Transverse colon (tissue), 3 donors: ENCODE measurements at regions not wholly inside any gene's neighbourhood (a gene's known extent, or its start where the extent isn't known, plus 50 kb on each side); places are given as distances from the start of the nearest gene placed in this dataset.

Experiments used
- POLR2A ChIP-seq: fragments of 450-650 bp; IDR thresholded peaks from one replicate; pipeline ENCODE4 v1.6.1; 2016; ENCODE audit warnings: antibody characterized with exemption, mild to moderate bottlenecking, moderate library complexity
- TF ChIP-seq, protein P1 (sequence below), 5 experiments: fragments of 200-600 bp in 3 of 5; fragments of 450-650 bp in 2 of 5; sonication (generic) in 3 of 5; IDR thresholded peaks; 1 replicate in 2 of 5; 2 replicates in 3 of 5; pipeline ENCODE4 v1.5.1; 2016 to 2017; ENCODE audit warnings: antibody characterized with exemption in 5 of 5, inconsistent platforms in 3 of 5, mild to moderate bottlenecking in 2 of 5, moderate library complexity in 1 of 5

DNA sequence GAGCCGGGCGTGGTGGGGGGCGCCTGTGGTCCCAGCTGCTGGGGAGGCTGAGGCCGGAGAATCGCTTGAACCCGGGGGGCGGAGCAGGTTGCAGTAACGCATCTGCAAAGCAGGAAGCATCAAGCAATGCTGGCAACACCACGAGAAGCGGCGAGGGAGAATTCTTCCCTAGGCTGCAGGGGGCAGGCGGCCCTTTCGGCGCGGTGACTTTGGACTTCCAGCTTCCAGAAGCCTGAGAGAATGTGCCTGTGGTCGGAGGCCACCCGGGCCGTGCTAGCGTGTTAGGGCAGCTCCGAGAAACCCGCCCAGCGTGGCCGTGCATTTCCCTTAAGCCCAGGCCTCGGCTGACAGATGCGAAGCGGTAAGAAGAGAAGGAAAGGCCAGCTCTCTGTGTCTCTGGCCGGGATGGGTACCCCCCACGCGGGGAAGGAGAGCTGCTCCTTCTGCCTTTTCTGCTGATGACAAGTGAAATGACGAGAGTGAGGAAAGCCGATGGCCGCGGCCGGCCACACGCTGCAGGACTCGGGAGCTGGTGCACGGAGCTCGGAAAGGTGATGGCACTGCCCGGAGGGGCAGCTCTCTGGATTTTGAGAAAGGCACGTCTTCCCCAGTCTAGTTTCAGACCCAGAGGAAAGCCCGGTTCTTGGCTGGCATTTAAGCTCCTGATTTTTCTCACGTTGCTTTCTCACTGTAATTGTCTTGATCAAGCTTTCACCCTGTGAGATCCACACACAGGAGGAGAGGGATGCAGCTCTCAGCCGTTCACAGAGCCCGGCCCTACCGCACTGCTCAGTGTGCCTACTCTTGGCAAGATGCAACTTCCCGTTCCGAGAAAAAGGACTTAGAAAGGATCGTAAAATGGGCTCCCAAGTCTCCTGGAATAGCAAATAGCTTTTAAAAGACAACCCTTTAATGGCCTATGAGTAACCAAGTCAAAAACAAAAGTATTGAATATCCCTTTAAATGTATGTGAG lies 68.3 kb upstream of the EXOC2 start:
- TF ChIP-seq, protein P1, sequence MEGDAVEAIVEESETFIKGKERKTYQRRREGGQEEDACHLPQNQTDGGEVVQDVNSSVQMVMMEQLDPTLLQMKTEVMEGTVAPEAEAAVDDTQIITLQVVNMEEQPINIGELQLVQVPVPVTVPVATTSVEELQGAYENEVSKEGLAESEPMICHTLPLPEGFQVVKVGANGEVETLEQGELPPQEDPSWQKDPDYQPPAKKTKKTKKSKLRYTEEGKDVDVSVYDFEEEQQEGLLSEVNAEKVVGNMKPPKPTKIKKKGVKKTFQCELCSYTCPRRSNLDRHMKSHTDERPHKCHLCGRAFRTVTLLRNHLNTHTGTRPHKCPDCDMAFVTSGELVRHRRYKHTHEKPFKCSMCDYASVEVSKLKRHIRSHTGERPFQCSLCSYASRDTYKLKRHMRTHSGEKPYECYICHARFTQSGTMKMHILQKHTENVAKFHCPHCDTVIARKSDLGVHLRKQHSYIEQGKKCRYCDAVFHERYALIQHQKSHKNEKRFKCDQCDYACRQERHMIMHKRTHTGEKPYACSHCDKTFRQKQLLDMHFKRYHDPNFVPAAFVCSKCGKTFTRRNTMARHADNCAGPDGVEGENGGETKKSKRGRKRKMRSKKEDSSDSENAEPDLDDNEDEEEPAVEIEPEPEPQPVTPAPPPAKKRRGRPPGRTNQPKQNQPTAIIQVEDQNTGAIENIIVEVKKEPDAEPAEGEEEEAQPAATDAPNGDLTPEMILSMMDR (IDR thresholded peaks at IDR 0.05), result no peak
- no peak for TF ChIP-seq POLR2A
